NB4 (cell line): ENCODE measurements at regions not wholly inside any gene's neighbourhood (a gene's known extent, or its start where the extent isn't known, plus 50 kb on each side); places are given as distances from the start of the nearest gene placed in this dataset.
"Not testable (repeated sequence)": the region's sequence is repeated elsewhere in the genome, so short reads cannot be mapped to it uniquely, and the experiment has no call there.

Experiments
- CTCF ChIP-seq: IDR thresholded peaks from one replicate; pipeline ENCODE4 v1.5.1; 2012; ENCODE audit warnings: low read depth, low read length
- POLR2A ChIP-seq: IDR thresholded peaks from 2 replicates; pipeline ENCODE4 v1.6.1; 2011; ENCODE audit warnings: mild to moderate bottlenecking; ENCODE audit not compliant: insufficient read length; ENCODE audit errors: extremely low read depth

DNA sequence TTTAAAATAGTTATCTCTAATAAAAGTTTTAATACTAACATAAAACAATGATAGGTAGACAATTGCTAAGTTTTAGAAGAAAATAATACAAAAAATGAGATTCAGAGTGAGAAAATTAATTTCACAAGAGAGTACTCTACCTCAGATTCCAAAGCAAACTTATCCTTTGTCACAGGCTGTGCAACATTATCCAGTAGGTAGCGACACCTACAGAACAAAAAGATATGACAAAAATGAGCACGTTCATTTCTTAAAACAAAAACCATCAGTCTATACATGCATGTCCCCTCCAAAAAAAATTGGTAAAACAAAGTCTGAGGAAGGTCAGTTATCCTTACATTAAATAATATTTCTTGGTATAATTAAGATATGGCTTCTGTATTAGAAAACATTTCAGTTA is 275.2 kb downstream of the TP53TG3F start:
- TF ChIP-seq POLR2A, CTCF: not testable (repeated sequence)
